ENCODE measurements at regions not wholly inside any gene's neighbourhood (a gene's known extent, or its start where the extent isn't known, plus 50 kb on each side); places are given as distances from the start of the nearest gene placed in this dataset.

DNA sequence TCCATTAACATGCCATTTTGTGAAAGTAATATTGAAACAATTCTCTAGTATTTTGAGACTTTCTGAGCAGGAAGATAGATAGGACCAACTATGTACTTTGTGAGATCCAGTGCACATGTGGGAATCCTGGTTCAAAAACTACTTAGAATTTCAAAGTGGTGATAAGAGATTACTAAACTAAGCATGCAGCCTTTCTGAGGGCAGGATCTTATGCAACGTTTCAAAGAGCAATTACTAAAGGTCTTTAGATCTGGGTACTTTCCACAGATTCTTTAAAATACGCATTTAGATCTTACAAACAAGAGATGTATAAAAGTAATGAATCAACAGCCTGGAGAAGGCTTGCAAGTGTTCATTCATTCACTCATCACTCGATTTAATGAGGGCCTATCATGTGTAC is 124.4 kb upstream of the TRIB2 start:
- TF ChIP-seq, protein P1, sequence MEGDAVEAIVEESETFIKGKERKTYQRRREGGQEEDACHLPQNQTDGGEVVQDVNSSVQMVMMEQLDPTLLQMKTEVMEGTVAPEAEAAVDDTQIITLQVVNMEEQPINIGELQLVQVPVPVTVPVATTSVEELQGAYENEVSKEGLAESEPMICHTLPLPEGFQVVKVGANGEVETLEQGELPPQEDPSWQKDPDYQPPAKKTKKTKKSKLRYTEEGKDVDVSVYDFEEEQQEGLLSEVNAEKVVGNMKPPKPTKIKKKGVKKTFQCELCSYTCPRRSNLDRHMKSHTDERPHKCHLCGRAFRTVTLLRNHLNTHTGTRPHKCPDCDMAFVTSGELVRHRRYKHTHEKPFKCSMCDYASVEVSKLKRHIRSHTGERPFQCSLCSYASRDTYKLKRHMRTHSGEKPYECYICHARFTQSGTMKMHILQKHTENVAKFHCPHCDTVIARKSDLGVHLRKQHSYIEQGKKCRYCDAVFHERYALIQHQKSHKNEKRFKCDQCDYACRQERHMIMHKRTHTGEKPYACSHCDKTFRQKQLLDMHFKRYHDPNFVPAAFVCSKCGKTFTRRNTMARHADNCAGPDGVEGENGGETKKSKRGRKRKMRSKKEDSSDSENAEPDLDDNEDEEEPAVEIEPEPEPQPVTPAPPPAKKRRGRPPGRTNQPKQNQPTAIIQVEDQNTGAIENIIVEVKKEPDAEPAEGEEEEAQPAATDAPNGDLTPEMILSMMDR (IDR thresholded peaks at IDR 0.05) = no peak
- TF ChIP-seq POLR2A (IDR thresholded peaks at IDR 0.05) = no peak
